HL-60 (cell line): ENCODE measurements at regions not wholly inside any gene's neighbourhood (a gene's known extent, or its start where the extent isn't known, plus 50 kb on each side); places are given as distances from the start of the nearest gene placed in this dataset.

Experiments
- POLR2AphosphoS5 ChIP-seq: IDR thresholded peaks from 2 replicates; pipeline ENCODE4 v1.6.1; 2012; ENCODE audit warnings: low read depth
- TF ChIP-seq, protein P1 (sequence below): IDR thresholded peaks from one replicate; pipeline ENCODE4 v1.5.1; 2011; ENCODE audit warnings: low read length, control low read depth, inconsistent platforms; ENCODE audit not compliant: insufficient read depth
- TF ChIP-seq, protein P2 (sequence below): IDR thresholded peaks from 2 replicates; pipeline ENCODE4 v1.6.1; 2012; ENCODE audit warnings: low read depth; ENCODE audit not compliant: insufficient replicate concordance

DNA sequence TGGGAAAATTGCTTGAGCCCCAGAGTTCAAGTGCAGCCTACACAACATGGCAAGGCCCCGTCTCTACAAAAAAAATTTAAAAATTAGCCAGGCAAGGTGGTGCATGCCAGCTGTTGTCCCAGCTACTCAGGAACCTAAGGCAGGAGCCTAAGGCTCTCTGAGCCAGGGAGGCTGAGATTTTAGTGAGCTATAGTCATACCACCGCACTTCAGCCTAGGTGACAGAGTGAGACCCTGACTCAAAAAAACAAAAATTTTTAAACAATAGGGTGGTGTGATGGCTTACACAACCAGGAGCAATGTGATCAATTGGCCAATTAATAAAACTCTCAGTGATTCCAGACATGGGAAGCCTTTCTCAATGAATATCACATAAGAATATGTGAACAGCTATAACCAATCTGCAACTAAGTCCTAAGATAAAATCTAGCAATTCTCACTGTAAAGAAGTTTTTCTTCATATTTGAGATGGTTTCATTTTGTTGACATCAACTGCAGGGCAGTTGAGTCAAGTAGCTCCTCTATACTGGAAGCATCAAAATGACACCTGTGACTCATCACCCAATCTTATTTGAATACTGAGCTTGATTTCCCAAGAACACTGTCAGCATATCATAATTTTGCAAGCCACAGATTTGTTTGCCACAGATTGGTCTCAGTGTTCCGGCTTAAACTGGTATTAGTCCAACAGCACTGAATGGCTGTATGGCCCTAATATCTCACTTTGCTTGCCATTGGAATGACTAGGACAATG lies 169.0 kb upstream of the GJE1 start:
- no peak for TF ChIP-seq POLR2AphosphoS5
- TF ChIP-seq, protein P1, sequence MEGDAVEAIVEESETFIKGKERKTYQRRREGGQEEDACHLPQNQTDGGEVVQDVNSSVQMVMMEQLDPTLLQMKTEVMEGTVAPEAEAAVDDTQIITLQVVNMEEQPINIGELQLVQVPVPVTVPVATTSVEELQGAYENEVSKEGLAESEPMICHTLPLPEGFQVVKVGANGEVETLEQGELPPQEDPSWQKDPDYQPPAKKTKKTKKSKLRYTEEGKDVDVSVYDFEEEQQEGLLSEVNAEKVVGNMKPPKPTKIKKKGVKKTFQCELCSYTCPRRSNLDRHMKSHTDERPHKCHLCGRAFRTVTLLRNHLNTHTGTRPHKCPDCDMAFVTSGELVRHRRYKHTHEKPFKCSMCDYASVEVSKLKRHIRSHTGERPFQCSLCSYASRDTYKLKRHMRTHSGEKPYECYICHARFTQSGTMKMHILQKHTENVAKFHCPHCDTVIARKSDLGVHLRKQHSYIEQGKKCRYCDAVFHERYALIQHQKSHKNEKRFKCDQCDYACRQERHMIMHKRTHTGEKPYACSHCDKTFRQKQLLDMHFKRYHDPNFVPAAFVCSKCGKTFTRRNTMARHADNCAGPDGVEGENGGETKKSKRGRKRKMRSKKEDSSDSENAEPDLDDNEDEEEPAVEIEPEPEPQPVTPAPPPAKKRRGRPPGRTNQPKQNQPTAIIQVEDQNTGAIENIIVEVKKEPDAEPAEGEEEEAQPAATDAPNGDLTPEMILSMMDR, result no peak
- TF ChIP-seq, protein P2, sequence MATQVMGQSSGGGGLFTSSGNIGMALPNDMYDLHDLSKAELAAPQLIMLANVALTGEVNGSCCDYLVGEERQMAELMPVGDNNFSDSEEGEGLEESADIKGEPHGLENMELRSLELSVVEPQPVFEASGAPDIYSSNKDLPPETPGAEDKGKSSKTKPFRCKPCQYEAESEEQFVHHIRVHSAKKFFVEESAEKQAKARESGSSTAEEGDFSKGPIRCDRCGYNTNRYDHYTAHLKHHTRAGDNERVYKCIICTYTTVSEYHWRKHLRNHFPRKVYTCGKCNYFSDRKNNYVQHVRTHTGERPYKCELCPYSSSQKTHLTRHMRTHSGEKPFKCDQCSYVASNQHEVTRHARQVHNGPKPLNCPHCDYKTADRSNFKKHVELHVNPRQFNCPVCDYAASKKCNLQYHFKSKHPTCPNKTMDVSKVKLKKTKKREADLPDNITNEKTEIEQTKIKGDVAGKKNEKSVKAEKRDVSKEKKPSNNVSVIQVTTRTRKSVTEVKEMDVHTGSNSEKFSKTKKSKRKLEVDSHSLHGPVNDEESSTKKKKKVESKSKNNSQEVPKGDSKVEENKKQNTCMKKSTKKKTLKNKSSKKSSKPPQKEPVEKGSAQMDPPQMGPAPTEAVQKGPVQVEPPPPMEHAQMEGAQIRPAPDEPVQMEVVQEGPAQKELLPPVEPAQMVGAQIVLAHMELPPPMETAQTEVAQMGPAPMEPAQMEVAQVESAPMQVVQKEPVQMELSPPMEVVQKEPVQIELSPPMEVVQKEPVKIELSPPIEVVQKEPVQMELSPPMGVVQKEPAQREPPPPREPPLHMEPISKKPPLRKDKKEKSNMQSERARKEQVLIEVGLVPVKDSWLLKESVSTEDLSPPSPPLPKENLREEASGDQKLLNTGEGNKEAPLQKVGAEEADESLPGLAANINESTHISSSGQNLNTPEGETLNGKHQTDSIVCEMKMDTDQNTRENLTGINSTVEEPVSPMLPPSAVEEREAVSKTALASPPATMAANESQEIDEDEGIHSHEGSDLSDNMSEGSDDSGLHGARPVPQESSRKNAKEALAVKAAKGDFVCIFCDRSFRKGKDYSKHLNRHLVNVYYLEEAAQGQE, result no peak
